ENCODE measurements at regions not wholly inside any gene's neighbourhood (a gene's known extent, or its start where the extent isn't known, plus 50 kb on each side); places are given as distances from the start of the nearest gene placed in this dataset.

GRCh38 chr2:146040051-146040450 lies 1520.1 kb upstream of the ZEB2 start:
- CTCF ChIA-PET, result no interaction called here
- POLR2A ChIA-PET, result no interaction called here
- DNase-seq (ENCODE audit: extremely low spot score), result no peak
- no peak for TF ChIP-seq CTCF (IDR thresholded peaks at IDR 0.05; ENCODE audit: control extremely low read depth, extremely low read depth, low read depth, missing control alignments)

- no peak for DNase-seq (ENCODE audit: extremely low spot score)
- ChIA-PET POLR2A (no interaction called here), CTCF (no interaction called here)
- no peak for TF ChIP-seq CTCF (IDR thresholded peaks at IDR 0.05; ENCODE audit: control extremely low read depth, extremely low read depth, low read depth, missing control alignments)
Measured at GRCh38 chr2:146038014-146038413, 1518.1 kb upstream of the ZEB2 start.

- ChIA-PET CTCF (no interaction called here), POLR2A (no interaction called here)
- no peak for DNase-seq (ENCODE audit: extremely low spot score)
- TF ChIP-seq CTCF (IDR thresholded peaks at IDR 0.05; ENCODE audit: control extremely low read depth, extremely low read depth, low read depth, missing control alignments), result no peak
Measured at GRCh38 chr2:146037334-146037870, 1517.5 kb upstream of the ZEB2 start.

GRCh38 chr2:146031158-146031557 lies 1511.2 kb upstream of the ZEB2 start:
- no peak for DNase-seq (ENCODE audit: extremely low spot score)
- POLR2A ChIA-PET, result no interaction called here
- CTCF ChIA-PET, result no interaction called here
- TF ChIP-seq CTCF (IDR thresholded peaks at IDR 0.05; ENCODE audit: control extremely low read depth, extremely low read depth, low read depth, missing control alignments), result no peak

GRCh38 chr2:146027156-146027555 lies 1507.2 kb upstream of the ZEB2 start:
- POLR2A ChIA-PET, result interaction anchor here (0.6 kb wide), 1 partner anchor 149 kb away, joined by 3 read pairs; no protein-coding TSS in a partner anchor
- TF ChIP-seq CTCF (IDR thresholded peaks at IDR 0.05; ENCODE audit: control extremely low read depth, extremely low read depth, low read depth, missing control alignments), result no peak
- no peak for DNase-seq (ENCODE audit: extremely low spot score)
- CTCF ChIA-PET, result no interaction called here

GRCh38 chr2:146025519-146025918 lies 1505.6 kb upstream of the ZEB2 start:
- DNase-seq (ENCODE audit: extremely low spot score), result no peak
- ChIA-PET POLR2A (no interaction called here), CTCF (no interaction called here)
- TF ChIP-seq CTCF (IDR thresholded peaks at IDR 0.05; ENCODE audit: control extremely low read depth, extremely low read depth, low read depth, missing control alignments), result no peak
